ENCODE measurements at regions not wholly inside any gene's neighbourhood (a gene's known extent, or its start where the extent isn't known, plus 50 kb on each side); places are given as distances from the start of the nearest gene placed in this dataset.

- TF ChIP-seq CTCF (conservative IDR thresholded peaks at IDR 0.05 in 1 of 2, IDR thresholded peaks at IDR 0.05 in 1 of 2; ENCODE audit: low read depth in 1 of 2, low read length in 2 of 2) (no peak), EZH2 (IDR thresholded peaks at IDR 0.05; ENCODE audit: low read length, missing control alignments) (no peak)
Measured at GRCh38 chr2:117273009-117273671, 541.4 kb upstream of the DDX18 start.

Measured in fibroblast of lung (primary cell).